Liver (tissue), 8 donors: ENCODE measurements at regions not wholly inside any gene's neighbourhood (a gene's known extent, or its start where the extent isn't known, plus 50 kb on each side); places are given as distances from the start of the nearest gene placed in this dataset.

Source experiments
- DNase-seq: peaks from one replicate; pipeline ENCODE4 v3.0.0-alpha.2; 2017; ENCODE audit warnings: low spot score
- H3K27ac ChIP-seq, 2 donors: one replicate each; pipeline ENCODE4 v1.7.0; 2013; ENCODE audit warnings: inconsistent platforms in 2 of 2, low read length in 2 of 2, control low read depth in 1 of 2, low read depth in 1 of 2, mild to moderate bottlenecking in 1 of 2
- H3K27me3 ChIP-seq, 4 donors: one replicate each; pipeline versions ENCODE4 v1.6.1 to v1.7.0; 2013; ENCODE audit warnings: low read length in 3 of 4, inconsistent platforms in 1 of 4, mild to moderate bottlenecking in 1 of 4, moderate library complexity in 1 of 4; ENCODE audit not compliant: control insufficient read depth in 4 of 4, insufficient read depth in 4 of 4
- H3K36me3 ChIP-seq, 4 donors: one replicate each; pipeline versions ENCODE4 v1.6.1 to v1.7.0; 2013; ENCODE audit warnings: low read length in 3 of 4, mild to moderate bottlenecking in 3 of 4, low read depth in 1 of 4, moderate library complexity in 1 of 4; ENCODE audit not compliant: control insufficient read depth in 4 of 4, insufficient read depth in 3 of 4
- H3K4me1 ChIP-seq, 4 donors: one replicate each; pipeline versions ENCODE4 v1.6.1 to v1.7.0; 2013; ENCODE audit warnings: low read length in 3 of 4, mild to moderate bottlenecking in 3 of 4, moderate library complexity in 1 of 4; ENCODE audit not compliant: control insufficient read depth in 4 of 4, insufficient read depth in 4 of 4
- H3K4me3 ChIP-seq, 3 donors: one replicate each; pipeline versions ENCODE4 v1.6.1 to v1.7.0; 2013; ENCODE audit warnings: low read length in 3 of 3, control low read depth in 1 of 3, low read depth in 1 of 3, mild to moderate bottlenecking in 1 of 3
- H3K9ac ChIP-seq, 2 donors: one replicate each; pipeline ENCODE4 v1.7.0; 2013; ENCODE audit warnings: low read length in 2 of 2, mild to moderate bottlenecking in 2 of 2, moderate library complexity in 2 of 2, control low read depth in 1 of 2, low read depth in 1 of 2
- H3K9me3 ChIP-seq, 4 donors: one replicate each; pipeline versions ENCODE4 v1.6.1 to v1.7.0; 2013; ENCODE audit warnings: low read length in 3 of 4; ENCODE audit not compliant: control insufficient read depth in 4 of 4
- ATF3 ChIP-seq: IDR thresholded peaks from 2 replicates; pipeline ENCODE4 v1.6.1; 2016; ENCODE audit warnings: antibody characterized with exemption
- EGR1 ChIP-seq, 2 donors: IDR thresholded peaks; 2 replicates each; pipeline ENCODE4 v1.6.1; 2016 to 2018; ENCODE audit warnings: antibody characterized with exemption in 2 of 2, low read depth in 2 of 2
- FOXA1 ChIP-seq: IDR thresholded peaks from 2 replicates; pipeline ENCODE4 v1.6.1; 2016; ENCODE audit warnings: antibody characterized with exemption
- FOXA2 ChIP-seq: IDR thresholded peaks from 2 replicates; pipeline ENCODE4 v1.6.1; 2016; ENCODE audit warnings: antibody characterized with exemption
- GABPA ChIP-seq, 2 donors: IDR thresholded peaks in 1 of 2; conservative IDR thresholded peaks in 1 of 2; 2 replicates each; pipeline ENCODE4 v1.6.1; 2016; ENCODE audit warnings: antibody characterized with exemption in 2 of 2, mild to moderate bottlenecking in 1 of 2, moderate library complexity in 1 of 2
- HNF4A ChIP-seq, 2 donors: conservative IDR thresholded peaks; 2 replicates each; pipeline ENCODE4 v1.6.1; 2016; ENCODE audit warnings: antibody characterized with exemption in 2 of 2, mild to moderate bottlenecking in 2 of 2
- HNF4G ChIP-seq: IDR thresholded peaks from 2 replicates; pipeline ENCODE4 v1.6.1; 2016; ENCODE audit warnings: antibody characterized with exemption
- JUND ChIP-seq, 2 donors: IDR thresholded peaks; 2 replicates each; pipeline ENCODE4 v1.6.1; 2016; ENCODE audit warnings: antibody characterized with exemption in 2 of 2
- MAX ChIP-seq: IDR thresholded peaks from 2 replicates; pipeline ENCODE4 v1.6.1; 2016; ENCODE audit warnings: antibody characterized with exemption
- NR2F2 ChIP-seq: IDR thresholded peaks from 2 replicates; pipeline ENCODE4 v1.6.1; 2016; ENCODE audit warnings: antibody characterized with exemption
- RAD21 ChIP-seq, 2 donors: IDR thresholded peaks; 2 replicates each; pipeline ENCODE4 v1.6.1; 2016; ENCODE audit warnings: antibody characterized with exemption in 2 of 2, mild to moderate bottlenecking in 2 of 2
- RXRA ChIP-seq, 2 donors: IDR thresholded peaks; 2 replicates each; pipeline ENCODE4 v1.6.1; 2017 to 2018; ENCODE audit warnings: antibody characterized with exemption in 2 of 2, mild to moderate bottlenecking in 1 of 2
- SP1 ChIP-seq: IDR thresholded peaks from 2 replicates; pipeline ENCODE4 v1.6.1; 2018; ENCODE audit warnings: antibody characterized with exemption, mild to moderate bottlenecking
- TAF1 ChIP-seq: conservative IDR thresholded peaks from 2 replicates; pipeline ENCODE4 v1.6.1; 2016; ENCODE audit warnings: antibody characterized with exemption, mild to moderate bottlenecking
- YY1 ChIP-seq: IDR thresholded peaks from 2 replicates; pipeline ENCODE4 v1.6.1; 2016; ENCODE audit warnings: antibody characterized with exemption, mild to moderate bottlenecking
- WGBS: extraction: QIAGEN DNeasy Blood & Tissue Kit; methylation state at CpG from one replicate; pipeline ENCODE4 v1.1.7; 2013; 5-methylcytosine and 5-hydroxymethylcytosine counted together
- TF ChIP-seq, protein P1 (sequence below): IDR thresholded peaks from 2 replicates; pipeline ENCODE4 v1.6.1; 2016; ENCODE audit warnings: antibody characterized with exemption, mild to moderate bottlenecking
- TF ChIP-seq, protein P2 (sequence below): fragments of 150-350 bp; IDR thresholded peaks from 2 replicates; pipeline ENCODE4 v1.5.1; 2017; ENCODE audit warnings: improper control_type of control experiment, low read depth, low read length; ENCODE audit not compliant: missing input control
- TF ChIP-seq, protein P3 (sequence below): IDR thresholded peaks from 2 replicates; pipeline ENCODE4 v1.6.1; 2016; ENCODE audit warnings: antibody characterized with exemption
- donor health status: healthy.
- donor health status: healthy.
- donor health status: healthy.
- donor health status: healthy.
- donor health status: healthy.

DNA sequence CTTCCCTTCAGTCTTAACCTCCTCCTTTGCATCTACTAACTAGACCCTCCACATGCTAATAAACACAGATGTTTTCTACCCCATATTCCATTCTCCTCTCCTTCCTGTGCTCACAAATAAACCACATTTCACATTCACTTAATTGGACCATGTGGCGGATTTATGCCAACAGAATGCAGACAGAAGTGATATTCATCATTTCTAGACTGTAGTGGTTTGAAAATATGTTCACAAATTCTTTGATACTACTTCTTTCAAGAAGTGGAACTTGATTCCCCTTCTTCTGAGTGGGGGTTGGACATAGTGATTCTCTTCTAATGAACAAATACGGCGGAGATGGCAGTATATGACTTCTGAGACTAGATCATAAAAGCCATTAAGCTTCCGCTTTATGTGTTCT lies 73.5 kb upstream of the SPTBN1 start:
- TF ChIP-seq MAX (no peak), GABPA (IDR thresholded peaks at IDR 0.05 in 1 of 2, conservative IDR thresholded peaks at IDR 0.05 in 1 of 2) (no peak), ATF3 (no peak), EGR1 (IDR thresholded peaks at IDR 0.05; ENCODE audit: low read depth in 2 of 2) (no peak), HNF4G (no peak), TAF1 (no peak), FOXA2 (no peak), RAD21 (IDR thresholded peaks at IDR 0.05) (no peak), SP1 (no peak), FOXA1 (no peak), RXRA (IDR thresholded peaks at IDR 0.05) (no peak), NR2F2 (no peak), HNF4A (conservative IDR thresholded peaks at IDR 0.05) (no peak), JUND (IDR thresholded peaks at IDR 0.05) (no peak), YY1 (no peak)
- TF ChIP-seq, protein P1, sequence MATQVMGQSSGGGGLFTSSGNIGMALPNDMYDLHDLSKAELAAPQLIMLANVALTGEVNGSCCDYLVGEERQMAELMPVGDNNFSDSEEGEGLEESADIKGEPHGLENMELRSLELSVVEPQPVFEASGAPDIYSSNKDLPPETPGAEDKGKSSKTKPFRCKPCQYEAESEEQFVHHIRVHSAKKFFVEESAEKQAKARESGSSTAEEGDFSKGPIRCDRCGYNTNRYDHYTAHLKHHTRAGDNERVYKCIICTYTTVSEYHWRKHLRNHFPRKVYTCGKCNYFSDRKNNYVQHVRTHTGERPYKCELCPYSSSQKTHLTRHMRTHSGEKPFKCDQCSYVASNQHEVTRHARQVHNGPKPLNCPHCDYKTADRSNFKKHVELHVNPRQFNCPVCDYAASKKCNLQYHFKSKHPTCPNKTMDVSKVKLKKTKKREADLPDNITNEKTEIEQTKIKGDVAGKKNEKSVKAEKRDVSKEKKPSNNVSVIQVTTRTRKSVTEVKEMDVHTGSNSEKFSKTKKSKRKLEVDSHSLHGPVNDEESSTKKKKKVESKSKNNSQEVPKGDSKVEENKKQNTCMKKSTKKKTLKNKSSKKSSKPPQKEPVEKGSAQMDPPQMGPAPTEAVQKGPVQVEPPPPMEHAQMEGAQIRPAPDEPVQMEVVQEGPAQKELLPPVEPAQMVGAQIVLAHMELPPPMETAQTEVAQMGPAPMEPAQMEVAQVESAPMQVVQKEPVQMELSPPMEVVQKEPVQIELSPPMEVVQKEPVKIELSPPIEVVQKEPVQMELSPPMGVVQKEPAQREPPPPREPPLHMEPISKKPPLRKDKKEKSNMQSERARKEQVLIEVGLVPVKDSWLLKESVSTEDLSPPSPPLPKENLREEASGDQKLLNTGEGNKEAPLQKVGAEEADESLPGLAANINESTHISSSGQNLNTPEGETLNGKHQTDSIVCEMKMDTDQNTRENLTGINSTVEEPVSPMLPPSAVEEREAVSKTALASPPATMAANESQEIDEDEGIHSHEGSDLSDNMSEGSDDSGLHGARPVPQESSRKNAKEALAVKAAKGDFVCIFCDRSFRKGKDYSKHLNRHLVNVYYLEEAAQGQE: no peak
- TF ChIP-seq, protein P2, sequence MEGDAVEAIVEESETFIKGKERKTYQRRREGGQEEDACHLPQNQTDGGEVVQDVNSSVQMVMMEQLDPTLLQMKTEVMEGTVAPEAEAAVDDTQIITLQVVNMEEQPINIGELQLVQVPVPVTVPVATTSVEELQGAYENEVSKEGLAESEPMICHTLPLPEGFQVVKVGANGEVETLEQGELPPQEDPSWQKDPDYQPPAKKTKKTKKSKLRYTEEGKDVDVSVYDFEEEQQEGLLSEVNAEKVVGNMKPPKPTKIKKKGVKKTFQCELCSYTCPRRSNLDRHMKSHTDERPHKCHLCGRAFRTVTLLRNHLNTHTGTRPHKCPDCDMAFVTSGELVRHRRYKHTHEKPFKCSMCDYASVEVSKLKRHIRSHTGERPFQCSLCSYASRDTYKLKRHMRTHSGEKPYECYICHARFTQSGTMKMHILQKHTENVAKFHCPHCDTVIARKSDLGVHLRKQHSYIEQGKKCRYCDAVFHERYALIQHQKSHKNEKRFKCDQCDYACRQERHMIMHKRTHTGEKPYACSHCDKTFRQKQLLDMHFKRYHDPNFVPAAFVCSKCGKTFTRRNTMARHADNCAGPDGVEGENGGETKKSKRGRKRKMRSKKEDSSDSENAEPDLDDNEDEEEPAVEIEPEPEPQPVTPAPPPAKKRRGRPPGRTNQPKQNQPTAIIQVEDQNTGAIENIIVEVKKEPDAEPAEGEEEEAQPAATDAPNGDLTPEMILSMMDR: no peak
- TF ChIP-seq, protein P3, sequence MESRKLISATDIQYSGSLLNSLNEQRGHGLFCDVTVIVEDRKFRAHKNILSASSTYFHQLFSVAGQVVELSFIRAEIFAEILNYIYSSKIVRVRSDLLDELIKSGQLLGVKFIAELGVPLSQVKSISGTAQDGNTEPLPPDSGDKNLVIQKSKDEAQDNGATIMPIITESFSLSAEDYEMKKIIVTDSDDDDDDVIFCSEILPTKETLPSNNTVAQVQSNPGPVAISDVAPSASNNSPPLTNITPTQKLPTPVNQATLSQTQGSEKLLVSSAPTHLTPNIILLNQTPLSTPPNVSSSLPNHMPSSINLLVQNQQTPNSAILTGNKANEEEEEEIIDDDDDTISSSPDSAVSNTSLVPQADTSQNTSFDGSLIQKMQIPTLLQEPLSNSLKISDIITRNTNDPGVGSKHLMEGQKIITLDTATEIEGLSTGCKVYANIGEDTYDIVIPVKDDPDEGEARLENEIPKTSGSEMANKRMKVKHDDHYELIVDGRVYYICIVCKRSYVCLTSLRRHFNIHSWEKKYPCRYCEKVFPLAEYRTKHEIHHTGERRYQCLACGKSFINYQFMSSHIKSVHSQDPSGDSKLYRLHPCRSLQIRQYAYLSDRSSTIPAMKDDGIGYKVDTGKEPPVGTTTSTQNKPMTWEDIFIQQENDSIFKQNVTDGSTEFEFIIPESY: no peak
- Histone ChIP-seq H3K27ac (no peak overlapping the region), H3K27me3 (no peaks in the 10 kb centered on the region), H3K9ac (no peak overlapping the region), H3K4me3 (no peak overlapping the region), H3K9me3 (peaks cover 0 to 2% (median 0%) of the 10 kb centered on the region in 4 donors), H3K36me3 (no peaks in the 10 kb centered on the region), H3K4me1 (no peaks in the 10 kb centered on the region)
- WGBS: 95% methylated on average over 4 of the region's 4 CpGs
- no peak for DNase-seq
